NB4 (cell line): ENCODE measurements at regions not wholly inside any gene's neighbourhood (a gene's known extent, or its start where the extent isn't known, plus 50 kb on each side); places are given as distances from the start of the nearest gene placed in this dataset.

Experiments
- DNase-seq: peaks from one replicate; pipeline ENCODE4 v3.0.0; 2010; ENCODE audit warnings: low read depth
- H3K4me3 ChIP-seq: one replicate; pipeline ENCODE4 v1.5.1; 2011; ENCODE audit warnings: mild to moderate bottlenecking, low read depth, low read length, moderate library complexity
- CTCF ChIP-seq: IDR thresholded peaks from one replicate; pipeline ENCODE4 v1.5.1; 2012; ENCODE audit warnings: low read depth, low read length
- MAX ChIP-seq: IDR thresholded peaks from 2 replicates; pipeline ENCODE4 v1.6.1; 2011; ENCODE audit warnings: low read depth, low read length
- MYC ChIP-seq: IDR thresholded peaks from 2 replicates; pipeline ENCODE4 v1.6.1; 2011; ENCODE audit warnings: low read depth, low read length
- POLR2A ChIP-seq: IDR thresholded peaks from 2 replicates; pipeline ENCODE4 v1.6.1; 2011; ENCODE audit warnings: mild to moderate bottlenecking; ENCODE audit not compliant: insufficient read length; ENCODE audit errors: extremely low read depth

GRCh38 chr5:118461436-118461835, 526.9 kb downstream of the DTWD2 start:
- TF ChIP-seq CTCF (no peak), MAX (no peak)
- H3K4me3 ChIP-seq = no peak overlapping the region
- no peak for DNase-seq

- DNase-seq = no peak
- TF ChIP-seq MAX = no peak
- no peak for TF ChIP-seq CTCF
- TF ChIP-seq MYC = no peak
- no peak for TF ChIP-seq POLR2A
Observed at GRCh38 chr5:118459490-118459889, 528.9 kb downstream of the DTWD2 start.

GRCh38 chr5:118456085-118456484, 532.3 kb downstream of the DTWD2 start:
- no peak for TF ChIP-seq MYC
- no peak for TF ChIP-seq CTCF
- TF ChIP-seq MAX = no peak
- no peak overlapping the region for H3K4me3 ChIP-seq
- no peak for DNase-seq

More at GRCh38 chr5:118459490-118459889, 528.9 kb downstream of the DTWD2 start:
- H3K4me3 ChIP-seq = no peak overlapping the region

- TF ChIP-seq POLR2A = no peak
- no peak for TF ChIP-seq MAX
- no peak for DNase-seq
- H3K4me3 ChIP-seq = no peak overlapping the region
Observed at GRCh38 chr5:118451697-118452247, 536.6 kb downstream of the DTWD2 start.

GRCh38 chr5:118450554-118451332, 537.6 kb downstream of the DTWD2 start:
- no peak overlapping the region for H3K4me3 ChIP-seq
- no peak for TF ChIP-seq MYC
- TF ChIP-seq CTCF = no peak
- TF ChIP-seq POLR2A = no peak
- TF ChIP-seq MAX = no peak
- DNase-seq = no peak

- no peak overlapping the region for H3K4me3 ChIP-seq
- DNase-seq = no peak
- TF ChIP-seq POLR2A (no peak), MAX (no peak), CTCF (no peak), MYC (no peak)
Observed at GRCh38 chr5:118447350-118447749, 541.0 kb downstream of the DTWD2 start.
